ENCODE measurements at regions not wholly inside any gene's neighbourhood (a gene's known extent, or its start where the extent isn't known, plus 50 kb on each side); places are given as distances from the start of the nearest gene placed in this dataset.

DNA sequence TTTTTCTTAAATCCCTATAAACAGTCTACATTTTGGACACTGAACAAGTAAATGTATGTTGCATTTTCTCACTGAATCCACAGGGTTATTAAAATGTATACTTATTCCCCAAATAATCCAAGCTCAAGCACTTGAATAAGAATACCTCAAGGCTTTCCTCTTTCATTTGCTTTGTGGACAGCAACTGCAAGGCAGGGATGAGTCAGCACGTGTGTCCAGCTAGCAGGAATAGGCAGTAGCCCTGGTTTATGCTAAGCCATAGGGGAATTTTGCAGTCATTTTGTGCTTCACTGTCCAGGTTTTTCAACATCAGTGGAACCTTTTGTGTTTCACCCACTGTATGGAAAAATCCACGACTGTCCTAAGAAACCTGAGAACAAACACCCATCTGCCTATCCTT lies 96.7 kb upstream of the KCNMB2 start:
- no peaks in the 10 kb centered on the region for H3K4me1 ChIP-seq (ENCODE audit: control insufficient read depth, insufficient read depth, low read length)
- H3K4me3 ChIP-seq (ENCODE audit: low read length), result no peak overlapping the region
- H3K36me3 ChIP-seq (ENCODE audit: control insufficient read depth, insufficient read depth, low read length), result no peaks in the 10 kb centered on the region
- H3K27ac ChIP-seq (ENCODE audit: low read length), result no peak overlapping the region
- peaks cover 2% of the 10 kb centered on the region for H3K27me3 ChIP-seq (ENCODE audit: control insufficient read depth, insufficient read depth, low read length)
- no CpG with 5 or more reads among the region's 2 CpGs for WGBS (ENCODE audit: insufficient coverage, low lambda C conversion rate)
- no peak for DNase-seq
- H3K9me3 ChIP-seq (ENCODE audit: control insufficient read depth, low read depth, low read length), result no peaks in the 10 kb centered on the region

DNA sequence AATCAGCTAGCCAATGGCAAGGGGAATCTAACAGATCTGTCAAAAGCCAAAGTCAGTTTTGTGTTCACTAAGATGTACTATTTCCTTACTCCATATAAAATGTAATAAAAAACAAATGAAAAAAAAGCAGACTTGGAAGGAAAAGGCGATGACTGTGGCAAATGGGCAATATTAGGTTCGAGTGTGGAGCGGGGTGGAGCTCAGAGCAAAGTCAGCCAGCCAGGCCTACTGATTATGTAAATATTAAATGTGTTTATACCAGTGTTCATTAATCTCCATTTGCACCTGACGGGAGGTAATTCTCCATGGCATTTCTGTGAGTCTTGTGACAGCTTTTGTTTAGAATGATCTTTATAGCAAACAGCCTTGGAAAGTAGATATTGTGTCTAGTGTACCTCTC lies 96.2 kb upstream of the KCNMB2 start:
- H3K36me3 ChIP-seq (ENCODE audit: control insufficient read depth, insufficient read depth, low read length), result no peaks in the 10 kb centered on the region
- peaks cover 2% of the 10 kb centered on the region for H3K27me3 ChIP-seq (ENCODE audit: control insufficient read depth, insufficient read depth, low read length)
- no peak overlapping the region for H3K4me3 ChIP-seq (ENCODE audit: low read length)
- H3K27ac ChIP-seq (ENCODE audit: low read length), result no peak overlapping the region
- H3K4me1 ChIP-seq (ENCODE audit: control insufficient read depth, insufficient read depth, low read length), result no peaks in the 10 kb centered on the region
- DNase-seq, result no peak
- WGBS (ENCODE audit: insufficient coverage, low lambda C conversion rate), result no CpG with 5 or more reads among the region's 4 CpGs
- no peaks in the 10 kb centered on the region for H3K9me3 ChIP-seq (ENCODE audit: control insufficient read depth, low read depth, low read length)

DNA sequence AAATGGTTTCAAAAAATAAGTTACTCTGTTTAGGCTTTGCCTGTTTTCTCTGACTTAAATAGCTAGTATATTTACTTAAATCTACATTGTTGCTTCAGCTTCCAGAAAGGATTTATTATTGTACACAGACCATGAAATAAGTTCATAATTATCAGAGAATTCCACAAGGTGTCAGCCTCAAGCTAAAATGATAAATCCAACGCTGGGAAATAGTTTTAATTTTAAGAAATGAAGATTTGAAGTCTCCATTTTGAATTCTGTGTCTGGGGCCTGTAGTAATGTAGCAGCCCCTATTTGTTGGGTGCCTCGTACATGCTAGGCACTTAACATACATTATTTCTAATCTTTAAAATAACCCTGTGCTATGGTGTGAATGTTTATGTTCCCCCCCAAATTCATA lies 92.6 kb upstream of the KCNMB2 start:
- Histone ChIP-seq H3K27me3 (ENCODE audit: control insufficient read depth, insufficient read depth, low read length) (peaks cover 2% of the 10 kb centered on the region), H3K9me3 (ENCODE audit: control insufficient read depth, low read depth, low read length) (no peaks in the 10 kb centered on the region), H3K4me1 (ENCODE audit: control insufficient read depth, insufficient read depth, low read length) (no peaks in the 10 kb centered on the region), H3K4me3 (ENCODE audit: low read length) (no peak overlapping the region), H3K27ac (ENCODE audit: low read length) (no peak overlapping the region), H3K36me3 (ENCODE audit: control insufficient read depth, insufficient read depth, low read length) (no peaks in the 10 kb centered on the region)
- DNase-seq, result no peak
- 89% methylated on average over 1 of the region's 2 CpGs for WGBS (ENCODE audit: insufficient coverage, low lambda C conversion rate)

DNA sequence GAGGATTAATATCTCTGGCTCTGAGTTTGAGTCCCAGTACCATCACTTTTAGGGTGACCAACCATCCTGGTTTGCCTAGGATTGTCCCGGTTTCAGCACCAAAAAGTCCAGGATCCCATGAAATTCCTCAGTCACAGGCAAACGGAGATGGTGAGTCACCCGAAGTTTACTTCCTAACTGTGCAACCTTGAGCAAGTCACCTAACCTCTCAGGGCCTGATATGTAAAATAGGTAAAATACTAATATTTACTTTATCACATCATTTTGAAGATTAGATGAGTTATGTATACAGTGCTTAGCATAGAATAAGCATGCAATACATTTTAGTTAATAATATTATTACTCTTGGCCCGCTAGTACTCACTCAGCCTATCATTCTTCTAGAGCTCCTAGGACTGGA lies 91.1 kb upstream of the KCNMB2 start:
- H3K4me3 ChIP-seq (ENCODE audit: low read length), result no peak overlapping the region
- no peaks in the 10 kb centered on the region for H3K4me1 ChIP-seq (ENCODE audit: control insufficient read depth, insufficient read depth, low read length)
- no peak overlapping the region for H3K27ac ChIP-seq (ENCODE audit: low read length)
- no CpG with 5 or more reads among the region's 4 CpGs for WGBS (ENCODE audit: insufficient coverage, low lambda C conversion rate)
- no peak for DNase-seq
- H3K36me3 ChIP-seq (ENCODE audit: control insufficient read depth, insufficient read depth, low read length), result no peaks in the 10 kb centered on the region
- H3K27me3 ChIP-seq (ENCODE audit: control insufficient read depth, insufficient read depth, low read length), result peaks cover 2% of the 10 kb centered on the region
- no peaks in the 10 kb centered on the region for H3K9me3 ChIP-seq (ENCODE audit: control insufficient read depth, low read depth, low read length)

DNA sequence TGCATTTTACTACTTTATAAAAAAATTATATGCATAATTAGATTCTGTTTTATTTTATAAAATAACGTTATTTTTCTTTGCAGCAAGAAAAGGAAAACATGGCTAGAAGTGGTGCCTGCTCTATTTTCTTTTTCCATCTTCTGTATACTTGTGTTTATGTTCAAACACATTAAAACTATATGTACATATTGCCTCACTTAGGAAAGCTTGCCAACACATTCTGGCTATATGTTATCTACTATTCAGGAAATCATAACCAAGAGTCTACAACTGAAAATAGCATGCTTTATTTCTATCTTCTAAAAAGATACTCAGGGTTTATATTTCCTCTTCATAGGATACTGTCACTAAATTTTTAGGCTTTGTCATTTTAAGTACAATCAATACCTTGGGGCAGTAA lies 90.2 kb upstream of the KCNMB2 start:
- 63% methylated on average over 1 of the region's 1 CpG for WGBS (ENCODE audit: insufficient coverage, low lambda C conversion rate)
- Histone ChIP-seq H3K9me3 (ENCODE audit: control insufficient read depth, low read depth, low read length) (no peaks in the 10 kb centered on the region), H3K27ac (ENCODE audit: low read length) (no peak overlapping the region), H3K27me3 (ENCODE audit: control insufficient read depth, insufficient read depth, low read length) (peaks cover 2% of the 10 kb centered on the region), H3K36me3 (ENCODE audit: control insufficient read depth, insufficient read depth, low read length) (no peaks in the 10 kb centered on the region), H3K4me1 (ENCODE audit: control insufficient read depth, insufficient read depth, low read length) (no peaks in the 10 kb centered on the region), H3K4me3 (ENCODE audit: low read length) (no peak overlapping the region)
- no peak for DNase-seq

DNA sequence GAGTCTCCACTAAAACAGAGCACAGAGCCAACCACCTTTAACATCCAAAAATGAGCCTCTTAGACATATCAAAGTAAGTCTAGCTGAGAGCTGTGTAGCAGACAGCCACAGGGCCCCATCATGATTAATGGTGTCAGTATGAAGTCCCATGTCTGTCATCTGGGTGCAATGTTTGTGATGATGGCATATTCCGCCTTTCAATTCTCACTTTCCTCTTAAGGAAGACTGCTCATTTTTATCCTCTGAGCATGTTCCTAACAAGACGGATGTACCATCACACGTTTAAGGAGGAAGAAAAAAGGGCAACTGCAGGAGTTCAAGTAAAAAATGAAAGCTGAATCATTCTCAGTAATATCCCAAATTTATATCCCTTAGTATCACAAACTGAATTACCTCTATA lies 85.8 kb upstream of the KCNMB2 start:
- WGBS (ENCODE audit: insufficient coverage, low lambda C conversion rate), result no CpG with 5 or more reads among the region's 3 CpGs
- Histone ChIP-seq H3K36me3 (ENCODE audit: control insufficient read depth, insufficient read depth, low read length) (no peaks in the 10 kb centered on the region), H3K27ac (ENCODE audit: low read length) (no peak overlapping the region), H3K9me3 (ENCODE audit: control insufficient read depth, low read depth, low read length) (no peaks in the 10 kb centered on the region), H3K4me1 (ENCODE audit: control insufficient read depth, insufficient read depth, low read length) (no peaks in the 10 kb centered on the region), H3K27me3 (ENCODE audit: control insufficient read depth, insufficient read depth, low read length) (no peaks in the 10 kb centered on the region), H3K4me3 (ENCODE audit: low read length) (no peak overlapping the region)
- DNase-seq, result no peak

DNA sequence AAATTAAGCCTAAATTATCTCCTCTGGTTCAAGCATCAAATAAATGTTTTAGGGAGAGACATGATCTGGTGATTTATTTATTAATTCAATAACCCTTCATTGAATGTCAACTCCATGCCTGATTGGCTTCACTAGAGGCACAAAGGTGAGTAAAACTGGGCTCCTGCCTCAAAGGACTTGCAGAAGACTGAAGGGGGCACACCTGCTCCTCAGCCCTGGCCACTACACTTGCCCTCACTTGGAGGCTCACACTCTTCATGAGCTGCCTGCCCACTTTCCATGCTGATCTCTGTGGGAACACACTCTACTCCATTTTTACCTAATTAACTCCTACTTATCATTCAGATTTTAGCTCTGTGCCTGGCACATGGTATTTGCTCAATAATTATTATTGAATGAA lies 84.4 kb upstream of the KCNMB2 start:
- Histone ChIP-seq H3K9me3 (ENCODE audit: control insufficient read depth, low read depth, low read length) (no peaks in the 10 kb centered on the region), H3K4me3 (ENCODE audit: low read length) (no peak overlapping the region), H3K27ac (ENCODE audit: low read length) (no peak overlapping the region), H3K36me3 (ENCODE audit: control insufficient read depth, insufficient read depth, low read length) (no peaks in the 10 kb centered on the region), H3K27me3 (ENCODE audit: control insufficient read depth, insufficient read depth, low read length) (no peaks in the 10 kb centered on the region), H3K4me1 (ENCODE audit: control insufficient read depth, insufficient read depth, low read length) (no peaks in the 10 kb centered on the region)
- no peak for DNase-seq

DNA sequence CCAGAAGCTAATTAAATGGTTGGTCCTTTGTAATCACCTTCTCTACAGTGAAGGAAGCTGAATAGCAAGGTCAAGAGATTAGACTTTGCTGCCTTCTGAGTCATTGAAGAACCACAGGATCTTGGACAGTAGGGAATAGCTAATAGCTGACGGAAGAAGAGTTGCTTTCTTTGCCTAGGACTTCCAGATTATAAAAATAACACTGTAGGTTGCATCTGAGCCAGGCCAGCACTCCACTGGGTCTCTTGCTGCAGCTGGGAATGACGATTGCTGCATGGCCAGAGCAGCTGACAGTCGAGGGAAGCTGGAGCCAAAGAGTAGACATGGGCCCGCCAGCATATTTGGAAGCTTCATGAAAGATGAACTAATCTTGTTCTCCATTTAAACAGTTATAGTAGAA lies 81.5 kb upstream of the KCNMB2 start:
- Histone ChIP-seq H3K4me1 (ENCODE audit: control insufficient read depth, insufficient read depth, low read length) (no peaks in the 10 kb centered on the region), H3K27ac (ENCODE audit: low read length) (no peak overlapping the region), H3K36me3 (ENCODE audit: control insufficient read depth, insufficient read depth, low read length) (no peaks in the 10 kb centered on the region), H3K4me3 (ENCODE audit: low read length) (no peak overlapping the region), H3K27me3 (ENCODE audit: control insufficient read depth, insufficient read depth, low read length) (no peaks in the 10 kb centered on the region), H3K9me3 (ENCODE audit: control insufficient read depth, low read depth, low read length) (no peaks in the 10 kb centered on the region)
- WGBS (ENCODE audit: insufficient coverage, low lambda C conversion rate), result no CpG with 5 or more reads among the region's 4 CpGs
- DNase-seq, result peak in 1 of 2 donors; percentile 19

DNA sequence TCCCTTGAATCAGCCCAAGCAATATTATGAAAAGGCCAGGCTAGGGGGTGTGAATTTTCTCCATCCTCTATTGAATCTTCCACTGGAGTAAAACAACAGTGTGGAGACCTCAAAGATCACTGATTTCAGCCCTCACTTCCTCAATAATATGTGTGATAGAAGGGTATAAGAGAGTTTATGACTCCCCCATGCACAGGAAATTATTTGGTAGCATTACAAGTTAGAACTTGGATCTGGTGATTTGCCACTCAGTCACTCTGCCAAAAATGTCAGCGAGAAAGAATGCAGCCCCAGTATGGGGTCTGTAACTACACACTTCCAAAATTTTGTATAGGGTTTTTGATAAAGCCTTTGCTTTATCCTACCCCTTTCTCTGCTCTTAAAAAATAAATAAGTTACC lies 81.0 kb upstream of the KCNMB2 start:
- H3K27me3 ChIP-seq (ENCODE audit: control insufficient read depth, insufficient read depth, low read length), result no peaks in the 10 kb centered on the region
- no peak overlapping the region for H3K27ac ChIP-seq (ENCODE audit: low read length)
- no peak overlapping the region for H3K4me3 ChIP-seq (ENCODE audit: low read length)
- no peak for DNase-seq
- no CpG with 5 or more reads among the region's 1 CpG for WGBS (ENCODE audit: insufficient coverage, low lambda C conversion rate)
- H3K36me3 ChIP-seq (ENCODE audit: control insufficient read depth, insufficient read depth, low read length), result no peaks in the 10 kb centered on the region
- H3K4me1 ChIP-seq (ENCODE audit: control insufficient read depth, insufficient read depth, low read length), result no peaks in the 10 kb centered on the region
- H3K9me3 ChIP-seq (ENCODE audit: control insufficient read depth, low read depth, low read length), result no peaks in the 10 kb centered on the region

DNA sequence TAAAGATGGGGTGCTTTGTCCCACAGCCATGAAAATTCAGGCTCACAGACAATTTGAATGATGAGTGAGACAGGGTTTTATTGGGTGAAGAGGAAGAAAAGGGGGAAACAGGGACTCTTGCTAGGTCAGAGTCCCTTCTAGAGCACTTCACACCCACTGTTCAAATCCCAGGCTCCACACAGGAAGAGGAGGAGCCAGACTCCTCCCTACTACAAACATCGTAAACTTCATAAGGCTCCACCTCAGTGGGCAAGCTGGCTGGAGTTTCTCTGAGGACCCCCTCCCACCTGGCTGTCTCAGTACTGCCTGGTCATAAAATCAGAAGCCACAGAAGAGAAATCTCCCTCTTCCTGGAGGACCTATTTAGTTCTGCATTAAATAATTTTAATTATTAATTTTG lies 80.3 kb upstream of the KCNMB2 start:
- no peak overlapping the region for H3K27ac ChIP-seq (ENCODE audit: low read length)
- no peaks in the 10 kb centered on the region for H3K27me3 ChIP-seq (ENCODE audit: control insufficient read depth, insufficient read depth, low read length)
- no peak for DNase-seq
- no CpG with 5 or more reads among the region's 1 CpG for WGBS (ENCODE audit: insufficient coverage, low lambda C conversion rate)
- H3K4me1 ChIP-seq (ENCODE audit: control insufficient read depth, insufficient read depth, low read length), result no peaks in the 10 kb centered on the region
- H3K9me3 ChIP-seq (ENCODE audit: control insufficient read depth, low read depth, low read length), result no peaks in the 10 kb centered on the region
- no peak overlapping the region for H3K4me3 ChIP-seq (ENCODE audit: low read length)
- H3K36me3 ChIP-seq (ENCODE audit: control insufficient read depth, insufficient read depth, low read length), result no peaks in the 10 kb centered on the region

DNA sequence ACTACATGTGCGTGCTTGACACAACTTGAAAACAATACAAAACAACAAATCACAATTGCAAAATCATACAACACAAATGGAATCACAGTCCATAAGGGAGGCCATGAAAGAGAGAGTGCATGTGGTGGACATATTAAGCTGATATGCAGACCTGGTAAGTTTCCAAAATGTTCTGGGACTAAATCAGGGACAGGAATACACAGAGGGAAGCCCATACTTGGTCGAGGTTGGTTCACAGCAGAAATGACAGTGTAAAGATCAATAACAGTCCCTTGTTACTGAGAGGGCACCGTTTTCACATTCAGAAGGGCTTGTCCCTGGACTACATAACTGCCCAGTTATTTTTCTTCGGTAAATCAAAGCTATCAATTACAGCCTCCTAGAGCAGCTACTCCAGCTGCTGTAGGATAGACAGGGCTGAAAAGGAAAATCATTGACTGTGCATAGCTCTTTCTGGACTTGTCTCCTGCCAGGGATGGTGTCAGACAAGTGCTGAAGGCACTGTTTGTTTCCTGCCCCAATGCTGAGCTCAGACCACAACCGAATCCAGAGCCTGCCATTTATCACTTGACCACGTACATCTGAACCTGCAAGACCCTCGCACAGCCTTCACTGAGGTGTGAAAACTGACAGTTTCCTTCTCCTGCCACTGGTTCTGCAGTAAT lies 79.5 kb upstream of the KCNMB2 start:
- no CpG with 5 or more reads among the region's 7 CpGs for WGBS (ENCODE audit: insufficient coverage, low lambda C conversion rate)
- H3K27ac ChIP-seq (ENCODE audit: low read length), result no peak overlapping the region
- H3K9me3 ChIP-seq (ENCODE audit: control insufficient read depth, low read depth, low read length), result no peaks in the 10 kb centered on the region
- H3K27me3 ChIP-seq (ENCODE audit: control insufficient read depth, insufficient read depth, low read length), result no peaks in the 10 kb centered on the region
- H3K36me3 ChIP-seq (ENCODE audit: control insufficient read depth, insufficient read depth, low read length), result no peaks in the 10 kb centered on the region
- DNase-seq, result no peak
- no peak overlapping the region for H3K4me3 ChIP-seq (ENCODE audit: low read length)
- no peaks in the 10 kb centered on the region for H3K4me1 ChIP-seq (ENCODE audit: control insufficient read depth, insufficient read depth, low read length)

Data from large intestine (tissue), 3 donors.